Skeletal muscle tissue (tissue), 3 donors: ENCODE measurements at regions not wholly inside any gene's neighbourhood (a gene's known extent, or its start where the extent isn't known, plus 50 kb on each side); places are given as distances from the start of the nearest gene placed in this dataset.
"Not testable (repeated sequence)": the region's sequence is repeated elsewhere in the genome, so short reads cannot be mapped to it uniquely, and the experiment has no call there.

Source experiments
- H3K27ac ChIP-seq: one replicate; pipeline ENCODE4 v1.7.0; 2013; ENCODE audit warnings: mild to moderate bottlenecking, low read depth, low read length, inconsistent platforms
- H3K27me3 ChIP-seq, 3 donors: one replicate each; pipeline ENCODE4 v1.7.0; 2013; ENCODE audit warnings: low read length in 3 of 3; ENCODE audit not compliant: control insufficient read depth in 3 of 3, insufficient read depth in 3 of 3
- H3K36me3 ChIP-seq, 3 donors: one replicate each; pipeline ENCODE4 v1.7.0; 2013; ENCODE audit warnings: low read length in 3 of 3; ENCODE audit not compliant: control insufficient read depth in 3 of 3, insufficient read depth in 3 of 3
- H3K4me1 ChIP-seq, 3 donors: one replicate each; pipeline ENCODE4 v1.7.0; 2013; ENCODE audit warnings: low read length in 3 of 3, mild to moderate bottlenecking in 3 of 3; ENCODE audit not compliant: control insufficient read depth in 3 of 3, insufficient read depth in 3 of 3
- H3K4me3 ChIP-seq, 3 donors: one replicate each; pipeline ENCODE4 v1.7.0; 2013; ENCODE audit warnings: low read length in 3 of 3
- H3K9ac ChIP-seq, 3 donors: one replicate each; pipeline ENCODE4 v1.7.0; 2013; ENCODE audit warnings: low read length in 3 of 3, mild to moderate bottlenecking in 3 of 3, moderate library complexity in 2 of 3, low read depth in 1 of 3
- H3K9me3 ChIP-seq, 3 donors: one replicate each; pipeline ENCODE4 v1.7.0; 2013; ENCODE audit warnings: low read length in 3 of 3; ENCODE audit not compliant: control insufficient read depth in 3 of 3
- donor health status: Osteomylitis.

DNA sequence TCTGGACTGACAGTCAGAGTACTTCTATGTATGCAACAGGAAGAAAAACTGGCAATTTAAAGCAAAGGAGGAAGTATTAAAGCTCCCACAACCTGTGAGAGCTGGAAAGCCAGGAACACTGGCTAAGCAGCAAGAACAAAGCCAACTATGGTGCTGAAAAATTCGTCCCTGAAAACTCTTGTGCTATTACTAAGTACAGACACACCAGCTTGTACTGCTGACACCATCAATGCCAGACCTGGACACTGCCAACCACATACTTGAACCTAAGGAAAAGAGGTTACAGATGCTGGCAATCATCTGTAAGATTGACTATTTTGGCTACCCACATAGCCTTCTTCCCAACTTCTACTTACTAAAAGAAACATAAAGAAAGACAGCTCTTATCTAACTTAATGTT lies 1110.6 kb downstream of the SORCS3 start:
- H3K36me3 ChIP-seq, result no peaks in the 10 kb centered on the region
- no peak overlapping the region for H3K9ac ChIP-seq
- H3K4me1 ChIP-seq, result no peaks in the 10 kb centered on the region
- no peak overlapping the region for H3K4me3 ChIP-seq
- H3K27me3 ChIP-seq, result no peaks in the 10 kb centered on the region
- H3K9me3 ChIP-seq, result no peaks in the 10 kb centered on the region
- no peak overlapping the region for H3K27ac ChIP-seq

DNA sequence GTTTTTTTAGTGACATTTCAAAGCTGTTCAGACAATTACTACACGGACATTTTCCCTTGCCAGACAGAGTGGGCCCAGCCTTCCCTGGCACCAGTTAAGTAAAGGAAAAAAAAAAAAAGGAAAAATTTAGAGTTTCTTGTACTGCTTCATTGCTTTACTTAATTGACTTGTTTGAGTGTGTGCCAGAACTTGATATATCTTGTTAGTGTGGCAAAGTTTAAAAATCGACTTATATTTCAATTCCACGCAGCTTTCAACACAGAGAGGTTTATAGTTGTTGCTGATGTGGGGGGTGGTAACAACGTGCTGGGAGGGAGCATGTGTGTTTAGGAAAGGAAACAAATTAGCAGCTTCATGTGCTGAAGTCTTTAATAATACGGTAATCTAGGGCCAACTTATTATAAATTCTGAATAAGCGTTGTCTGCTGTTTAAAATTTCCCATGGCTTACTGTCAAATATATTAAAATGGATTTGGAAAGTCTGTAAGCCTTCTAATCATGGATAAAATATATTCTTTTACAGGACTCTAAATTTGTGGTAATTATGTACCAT lies 1104.6 kb downstream of the SORCS3 start:
- no peak overlapping the region for H3K27ac ChIP-seq
- H3K36me3 ChIP-seq, result no peaks in the 10 kb centered on the region
- H3K9ac ChIP-seq, result no peak overlapping the region
- no peaks in the 10 kb centered on the region for H3K4me1 ChIP-seq
- no peak overlapping the region for H3K4me3 ChIP-seq
- H3K9me3 ChIP-seq, result peaks cover 0 to 3% (median 0%) of the 10 kb centered on the region in 3 donors
- H3K27me3 ChIP-seq, result no peaks in the 10 kb centered on the region

DNA sequence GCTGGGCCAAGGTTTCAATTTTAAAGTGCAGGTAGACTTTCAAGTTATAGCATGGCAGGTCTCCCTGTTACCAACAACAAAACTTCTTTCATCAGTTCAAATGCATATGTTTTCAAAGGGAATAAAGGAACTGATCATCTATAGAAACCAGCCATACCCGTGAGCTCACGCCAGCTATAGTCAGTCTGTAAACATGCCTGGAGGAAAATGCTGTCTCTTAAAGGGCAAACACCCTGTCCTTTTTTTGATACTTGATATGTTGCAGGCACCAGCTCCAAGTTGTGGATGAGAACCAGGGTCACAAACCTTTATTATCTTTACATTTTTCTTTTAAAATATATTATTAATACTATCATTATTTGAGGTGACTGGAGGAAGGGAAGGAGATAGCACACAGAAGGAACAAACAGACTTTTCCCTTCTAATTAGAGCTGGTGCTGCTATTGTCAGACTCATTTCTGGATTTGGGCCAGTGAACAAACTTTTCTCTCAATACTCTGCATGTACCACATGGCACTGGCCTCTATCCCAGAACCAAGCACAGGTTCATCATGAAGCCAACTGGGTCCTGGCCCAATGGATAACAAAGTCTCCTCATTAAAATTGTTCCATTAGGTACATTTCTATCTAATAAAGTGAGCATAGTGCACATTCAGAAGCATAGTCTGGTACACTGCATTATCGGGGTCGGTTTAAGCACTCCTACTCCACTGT lies 1102.4 kb downstream of the SORCS3 start:
- Histone ChIP-seq H3K4me3 (no peak overlapping the region), H3K27me3 (no peaks in the 10 kb centered on the region), H3K4me1 (no peaks in the 10 kb centered on the region), H3K9ac (no peak overlapping the region), H3K36me3 (no peaks in the 10 kb centered on the region), H3K27ac (no peak overlapping the region), H3K9me3 (peaks cover 0 to 3% (median 0%) of the 10 kb centered on the region in 3 donors)

DNA sequence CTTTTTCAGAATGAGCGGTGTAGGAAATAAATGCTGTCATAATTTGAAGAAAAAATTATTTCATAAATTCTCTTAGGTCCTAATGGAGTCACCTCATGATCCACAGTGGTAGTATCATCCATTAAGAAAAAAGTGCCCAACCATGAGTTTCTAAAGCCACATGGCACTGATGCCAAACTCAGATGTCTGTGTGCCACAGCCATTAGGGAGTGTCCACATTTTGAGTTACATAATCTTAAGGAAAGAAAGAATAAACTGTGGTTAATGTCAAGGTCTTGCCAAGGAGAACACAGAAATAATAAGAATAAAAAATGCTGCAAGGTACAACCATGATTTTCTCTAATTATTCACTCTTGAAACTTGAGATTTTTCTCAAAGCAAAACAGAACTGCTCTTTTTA lies 1101.8 kb downstream of the SORCS3 start:
- H3K9me3 ChIP-seq, result peaks cover 0 to 3% (median 0%) of the 10 kb centered on the region in 3 donors
- H3K4me3 ChIP-seq, result no peak overlapping the region
- H3K27me3 ChIP-seq, result no peaks in the 10 kb centered on the region
- H3K36me3 ChIP-seq, result no peaks in the 10 kb centered on the region
- no peaks in the 10 kb centered on the region for H3K4me1 ChIP-seq
- H3K27ac ChIP-seq, result no peak overlapping the region
- H3K9ac ChIP-seq, result no peak overlapping the region

DNA sequence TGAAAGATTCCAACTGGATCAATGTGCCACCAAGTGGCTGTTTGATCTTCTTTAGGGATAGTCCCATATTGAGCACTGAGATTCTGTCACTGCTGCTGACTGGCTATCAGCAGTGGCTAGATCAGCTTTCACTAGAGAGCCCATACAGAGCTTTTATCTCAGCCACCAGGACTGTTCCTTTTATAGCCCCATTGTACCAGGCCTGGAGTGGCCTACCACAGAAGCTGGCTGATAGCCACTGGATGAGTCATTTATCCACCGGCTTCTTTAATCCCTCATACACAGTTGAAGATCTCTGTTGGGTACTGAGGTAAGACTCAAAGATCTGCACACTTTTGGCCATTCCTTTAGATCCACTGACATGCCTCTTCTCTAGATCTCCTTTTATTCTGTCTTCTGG lies 1101.1 kb downstream of the SORCS3 start:
- no peak overlapping the region for H3K9ac ChIP-seq
- no peaks in the 10 kb centered on the region for H3K27me3 ChIP-seq
- H3K9me3 ChIP-seq, result peaks cover 0 to 3% (median 0%) of the 10 kb centered on the region in 3 donors
- no peaks in the 10 kb centered on the region for H3K4me1 ChIP-seq
- H3K36me3 ChIP-seq, result no peaks in the 10 kb centered on the region
- H3K27ac ChIP-seq, result no peak overlapping the region
- H3K4me3 ChIP-seq, result no peak overlapping the region

DNA sequence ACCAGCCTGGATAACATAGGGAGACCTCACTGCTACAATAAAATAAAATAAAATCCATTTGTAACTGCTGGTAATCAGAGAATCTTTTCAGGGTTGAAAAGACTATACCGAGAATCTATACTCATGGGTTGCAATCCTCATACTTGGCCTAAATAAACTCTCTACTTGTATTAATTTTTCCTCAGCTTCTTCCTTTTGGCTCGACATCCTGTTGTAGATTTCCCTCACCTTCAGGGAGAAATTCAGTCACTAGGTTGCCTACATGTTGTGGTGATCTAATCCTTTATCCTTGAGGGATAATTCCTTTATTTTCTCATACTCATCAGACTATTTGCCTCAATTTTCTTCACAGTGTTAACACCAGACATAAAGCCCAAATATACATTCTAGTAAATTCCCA lies 1093.4 kb downstream of the SORCS3 start:
- Histone ChIP-seq H3K9me3 (no peaks in the 10 kb centered on the region), H3K36me3 (no peaks in the 10 kb centered on the region), H3K4me3 (no peak overlapping the region), H3K9ac (no peak overlapping the region), H3K4me1 (no peaks in the 10 kb centered on the region), H3K27me3 (no peaks in the 10 kb centered on the region), H3K27ac (no peak overlapping the region)

DNA sequence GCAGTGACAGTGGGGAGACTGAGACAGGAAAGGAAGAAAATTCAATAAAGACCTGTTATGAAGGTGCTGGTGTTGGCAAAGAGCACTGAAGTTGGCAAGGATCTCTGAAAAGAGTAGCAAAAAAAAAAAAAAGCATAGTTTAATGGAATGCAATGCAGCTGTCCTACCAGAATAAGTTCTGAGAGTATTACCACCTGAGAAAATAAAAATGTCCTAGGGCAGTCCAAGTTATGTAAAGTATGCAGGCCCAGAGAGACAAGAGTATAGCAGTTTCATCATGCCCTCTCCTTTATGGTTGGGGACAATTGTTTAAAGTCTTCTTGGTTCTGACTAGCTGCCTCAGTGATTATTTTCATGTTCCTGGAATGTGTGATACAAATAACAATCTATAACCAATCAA lies 1092.8 kb downstream of the SORCS3 start:
- H3K27me3 ChIP-seq, result no peaks in the 10 kb centered on the region
- no peak overlapping the region for H3K4me3 ChIP-seq
- H3K27ac ChIP-seq, result no peak overlapping the region
- no peak overlapping the region for H3K9ac ChIP-seq
- no peaks in the 10 kb centered on the region for H3K4me1 ChIP-seq
- H3K9me3 ChIP-seq, result no peaks in the 10 kb centered on the region
- H3K36me3 ChIP-seq, result no peaks in the 10 kb centered on the region

DNA sequence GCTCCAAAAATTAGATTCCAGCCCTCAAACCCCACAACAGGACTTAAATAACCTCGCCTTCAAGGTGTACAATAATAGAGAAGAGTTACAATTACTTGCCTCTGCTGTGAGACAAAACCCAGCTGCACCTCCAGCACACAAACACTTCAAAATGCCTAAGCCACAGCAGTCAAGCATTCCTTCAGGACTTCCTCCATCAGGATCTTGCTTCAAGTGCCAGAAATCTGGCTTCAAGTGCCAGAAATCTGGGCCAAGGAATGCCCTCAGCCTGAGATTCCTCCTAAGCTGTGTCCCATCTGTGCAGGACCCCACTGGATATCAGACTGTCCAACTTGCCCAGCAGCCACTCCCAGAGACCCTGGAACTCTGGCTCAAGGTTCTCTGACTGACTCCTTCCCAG lies 1088.3 kb downstream of the SORCS3 start:
- Histone ChIP-seq H3K4me3 (no peak overlapping the region), H3K9ac (no peak overlapping the region), H3K4me1 (no peaks in the 10 kb centered on the region), H3K27ac (no peak overlapping the region), H3K36me3 (no peaks in the 10 kb centered on the region), H3K9me3 (no peaks in the 10 kb centered on the region), H3K27me3 (no peaks in the 10 kb centered on the region)

DNA sequence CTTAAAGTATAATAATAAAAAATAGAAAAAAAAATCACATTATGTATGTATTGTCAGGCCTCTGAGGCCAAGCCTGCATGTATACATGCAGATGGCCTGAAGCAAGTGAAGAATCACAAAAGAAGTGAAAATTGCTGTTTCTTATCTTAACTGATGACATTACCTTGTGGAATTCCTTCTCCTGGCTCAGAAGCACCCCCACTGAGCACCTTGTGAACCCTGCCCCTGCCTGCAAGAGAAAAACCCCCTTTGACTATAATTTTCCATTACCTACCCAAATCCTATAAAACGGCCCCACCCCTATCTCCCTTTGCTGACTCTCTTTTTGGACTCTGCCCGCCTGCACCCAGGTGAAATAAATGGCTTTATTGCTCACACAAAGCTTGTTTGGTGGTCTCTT lies 1086.5 kb downstream of the SORCS3 start:
- H3K9me3 ChIP-seq, H3K4me3 ChIP-seq, H3K27me3 ChIP-seq, H3K27ac ChIP-seq, H3K9ac ChIP-seq, H3K36me3 ChIP-seq, H3K4me1 ChIP-seq: not testable (repeated sequence)

DNA sequence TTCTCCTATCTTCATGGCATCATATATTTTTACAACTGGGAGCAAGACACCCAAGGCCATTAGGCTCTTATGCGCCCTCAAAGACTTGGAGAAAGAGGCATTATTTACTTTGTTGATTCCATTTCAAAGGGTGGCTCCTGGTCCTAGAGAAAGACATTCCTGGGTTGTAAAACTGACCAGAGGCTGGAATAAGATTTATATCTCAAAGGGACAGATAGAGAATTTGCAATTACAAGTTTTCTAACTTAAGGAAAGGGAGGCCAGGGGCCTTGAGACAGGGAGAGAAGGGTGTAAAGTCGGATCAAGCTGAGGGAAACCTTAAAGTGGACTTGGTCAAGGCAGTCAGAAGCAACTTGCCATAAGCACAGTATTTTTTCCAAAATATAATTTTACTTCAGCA lies 1086.0 kb downstream of the SORCS3 start:
- H3K9me3 ChIP-seq, result no peaks in the 10 kb centered on the region

More for the DNA sequence above, 1086.0 kb downstream of the SORCS3 start:
- Histone ChIP-seq H3K9ac (no peak overlapping the region), H3K27me3 (no peaks in the 10 kb centered on the region), H3K4me3 (no peak overlapping the region), H3K36me3 (no peaks in the 10 kb centered on the region), H3K4me1 (no peaks in the 10 kb centered on the region), H3K27ac (no peak overlapping the region)
